Sigmoid colon (tissue), 6 donors: ENCODE measurements at regions not wholly inside any gene's neighbourhood (a gene's known extent, or its start where the extent isn't known, plus 50 kb on each side); places are given as distances from the start of the nearest gene placed in this dataset.

Experiments
- DNase-seq: peaks from one replicate; pipeline ENCODE4 v3.0.0-alpha.2; 2019
- H3K27ac ChIP-seq, 4 donors: fragments of 200-600 bp; sonication (generic); one replicate each; pipeline ENCODE4 v1.5.1; 2016 to 2019; ENCODE audit warnings: mild to moderate bottlenecking in 1 of 4
- H3K27me3 ChIP-seq, 3 donors: fragments of 200-600 bp; sonication (generic); one replicate each; pipeline ENCODE4 v1.5.1; 2019; ENCODE audit warnings: mild to moderate bottlenecking in 1 of 3
- H3K36me3 ChIP-seq, 4 donors: fragments of 200-600 bp; sonication (generic); one replicate each; pipeline ENCODE4 v1.5.1; 2016 to 2019
- H3K4me1 ChIP-seq, 4 donors: fragments of 200-600 bp; sonication (generic); one replicate each; pipeline ENCODE4 v1.5.1; 2017 to 2019
- H3K4me3 ChIP-seq, 4 donors: fragments of 200-600 bp; sonication (generic); one replicate each; pipeline ENCODE4 v1.5.1; 2017 to 2019; ENCODE audit warnings: mild to moderate bottlenecking in 2 of 4, moderate library complexity in 1 of 4
- H3K9me3 ChIP-seq, 4 donors: fragments of 200-600 bp in 3 of 4; sonication (generic) in 3 of 4; one replicate each; pipeline versions ENCODE4 v1.5.1 to v1.6.1; 2013 to 2019
- EP300 ChIP-seq, 4 donors: sonication (generic); formaldehyde crosslinking; IDR thresholded peaks; one replicate each; pipeline ENCODE4 v1.6.1; 2017; ENCODE audit warnings: antibody characterized with exemption in 4 of 4
- POLR2A ChIP-seq, 2 donors: fragments of 450-650 bp; IDR thresholded peaks; one replicate each; pipeline ENCODE4 v1.6.1; 2016; ENCODE audit warnings: antibody characterized with exemption in 2 of 2, mild to moderate bottlenecking in 2 of 2, moderate library complexity in 2 of 2
- POLR2AphosphoS5 ChIP-seq, 4 donors: sonication (generic); formaldehyde crosslinking; IDR thresholded peaks; one replicate each; pipeline ENCODE4 v1.6.1; 2017; ENCODE audit warnings: antibody characterized with exemption in 4 of 4
- WGBS, 2 donors: extraction: QIAGEN DNeasy Blood & Tissue Kit; methylation state at CpG; one replicate each; pipeline ENCODE4 v1.1.7; 2013; 5-methylcytosine and 5-hydroxymethylcytosine counted together
- intact Hi-C: fragments of 100-400 bp; cut with DNase I; formaldehyde crosslinking; loops from one replicate; pipeline ENCODE4 v1.15.1; 2023
- TF ChIP-seq, protein P1 (sequence below), 4 experiments: fragments of 450-650 bp in 3 of 4; fragments of 200-600 bp in 1 of 4; IDR thresholded peaks; one replicate each; pipeline ENCODE4 v1.5.1; 2016 to 2019; ENCODE audit warnings: antibody characterized with exemption in 4 of 4, mild to moderate bottlenecking in 3 of 4, moderate library complexity in 2 of 4
- donor health status: healthy with polysubstance abuse.
- donor health status: healthy.

DNA sequence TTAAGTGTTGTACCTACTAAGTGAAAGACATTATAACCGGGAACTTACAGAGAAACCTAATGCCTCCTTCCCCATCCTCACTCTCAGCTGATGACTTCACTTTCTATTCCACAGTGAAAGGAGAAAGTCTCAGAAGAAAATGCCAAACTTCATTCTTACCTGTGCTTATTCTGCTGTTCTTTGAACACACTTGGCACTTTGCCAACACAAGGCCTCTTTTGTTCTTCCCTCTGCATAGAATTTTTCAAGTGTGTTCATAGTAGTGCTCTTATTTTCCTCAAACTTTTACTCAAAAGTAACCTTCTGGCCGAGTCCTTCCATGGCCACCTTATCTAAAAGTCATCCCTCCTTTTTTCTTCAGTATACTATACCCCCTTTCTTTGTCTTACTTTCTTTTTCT lies 59.4 kb upstream of the ETV1 start:
- intact Hi-C loops = no loop called here
- DNase-seq = no peak
- Histone ChIP-seq H3K9me3 (no peaks in the 10 kb centered on the region), H3K36me3 (no peaks in the 10 kb centered on the region), H3K27ac (no peak overlapping the region), H3K27me3 (no peaks in the 10 kb centered on the region), H3K4me1 (no peaks in the 10 kb centered on the region), H3K4me3 (no peak overlapping the region)
- TF ChIP-seq, protein P1, sequence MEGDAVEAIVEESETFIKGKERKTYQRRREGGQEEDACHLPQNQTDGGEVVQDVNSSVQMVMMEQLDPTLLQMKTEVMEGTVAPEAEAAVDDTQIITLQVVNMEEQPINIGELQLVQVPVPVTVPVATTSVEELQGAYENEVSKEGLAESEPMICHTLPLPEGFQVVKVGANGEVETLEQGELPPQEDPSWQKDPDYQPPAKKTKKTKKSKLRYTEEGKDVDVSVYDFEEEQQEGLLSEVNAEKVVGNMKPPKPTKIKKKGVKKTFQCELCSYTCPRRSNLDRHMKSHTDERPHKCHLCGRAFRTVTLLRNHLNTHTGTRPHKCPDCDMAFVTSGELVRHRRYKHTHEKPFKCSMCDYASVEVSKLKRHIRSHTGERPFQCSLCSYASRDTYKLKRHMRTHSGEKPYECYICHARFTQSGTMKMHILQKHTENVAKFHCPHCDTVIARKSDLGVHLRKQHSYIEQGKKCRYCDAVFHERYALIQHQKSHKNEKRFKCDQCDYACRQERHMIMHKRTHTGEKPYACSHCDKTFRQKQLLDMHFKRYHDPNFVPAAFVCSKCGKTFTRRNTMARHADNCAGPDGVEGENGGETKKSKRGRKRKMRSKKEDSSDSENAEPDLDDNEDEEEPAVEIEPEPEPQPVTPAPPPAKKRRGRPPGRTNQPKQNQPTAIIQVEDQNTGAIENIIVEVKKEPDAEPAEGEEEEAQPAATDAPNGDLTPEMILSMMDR (IDR thresholded peaks at IDR 0.05) = no peak
- TF ChIP-seq EP300 (IDR thresholded peaks at IDR 0.05) (no peak), POLR2AphosphoS5 (IDR thresholded peaks at IDR 0.05) (no peak), POLR2A (IDR thresholded peaks at IDR 0.05) (no peak)
- WGBS, 2 donors = 73 to 90% methylated on average over 2 of the region's 2 CpGs

DNA sequence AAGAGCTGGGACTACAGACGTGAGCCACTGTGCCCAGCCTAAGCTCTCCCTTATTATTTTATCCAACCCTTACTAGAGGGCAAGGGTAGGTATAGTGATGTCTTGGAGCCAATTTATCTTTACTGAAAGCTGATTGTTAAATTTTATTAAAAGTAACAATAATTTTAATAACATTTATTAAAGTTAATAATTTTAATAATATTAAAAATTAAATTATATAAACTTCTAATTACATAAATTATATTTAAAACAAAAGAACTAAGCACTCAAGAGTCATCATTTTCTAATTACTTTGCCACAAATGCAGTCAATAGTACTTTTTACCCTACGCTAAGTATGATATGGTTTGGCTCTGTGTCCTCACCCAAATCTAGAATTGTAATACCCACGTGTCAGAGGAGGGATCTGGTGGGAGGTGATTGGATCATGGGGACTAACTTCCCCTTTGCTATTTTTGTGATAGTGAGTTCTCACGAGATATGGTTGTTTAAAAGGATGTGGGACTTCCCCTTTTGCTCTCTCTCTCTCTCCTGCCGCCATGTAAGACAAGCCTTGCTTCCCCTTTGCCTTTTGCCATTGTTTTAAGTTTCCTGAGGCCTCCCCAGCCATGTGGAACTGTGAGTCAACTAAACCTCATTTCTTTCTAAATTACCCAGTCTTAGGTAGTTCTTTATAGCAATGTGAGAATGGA lies 58.4 kb upstream of the ETV1 start:
- Histone ChIP-seq H3K4me1 (no peaks in the 10 kb centered on the region), H3K27ac (no peak overlapping the region), H3K4me3 (no peak overlapping the region), H3K9me3 (no peaks in the 10 kb centered on the region), H3K27me3 (no peaks in the 10 kb centered on the region), H3K36me3 (no peaks in the 10 kb centered on the region)
- intact Hi-C loops = no loop called here
- no peak for DNase-seq
- 58 to 85% methylated on average over 5 of the region's 5 CpGs for WGBS, 2 donors
- TF ChIP-seq, protein P1 (IDR thresholded peaks at IDR 0.05) = no peak
- TF ChIP-seq POLR2A (IDR thresholded peaks at IDR 0.05) = no peak
- no peak for TF ChIP-seq EP300 (IDR thresholded peaks at IDR 0.05)
- TF ChIP-seq POLR2AphosphoS5 (IDR thresholded peaks at IDR 0.05) = no peak

DNA sequence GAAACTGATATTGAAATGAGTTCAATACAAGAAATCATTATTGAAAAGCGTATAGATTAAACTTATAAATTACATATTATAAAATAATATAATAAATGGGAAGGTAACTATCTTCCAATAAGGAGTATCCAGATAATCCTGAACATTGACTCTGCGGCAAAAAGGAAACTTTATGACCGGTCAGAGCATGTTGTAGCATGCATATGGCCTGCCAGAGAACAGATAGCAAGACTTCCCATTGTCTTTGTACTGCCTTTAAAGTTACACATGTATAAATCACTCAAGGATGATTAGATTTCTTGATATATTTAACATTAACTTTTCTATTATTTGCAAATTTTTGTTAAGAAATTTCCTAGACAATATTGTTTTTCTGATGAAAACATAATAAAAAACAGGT lies 56.2 kb upstream of the ETV1 start:
- H3K9me3 ChIP-seq = no peaks in the 10 kb centered on the region
- WGBS, 2 donors = 94 to 98% methylated on average over 3 of the region's 3 CpGs
- H3K27me3 ChIP-seq = no peaks in the 10 kb centered on the region
- no peak overlapping the region for H3K27ac ChIP-seq
- H3K36me3 ChIP-seq = no peaks in the 10 kb centered on the region
- TF ChIP-seq, protein P1 (IDR thresholded peaks at IDR 0.05) = no peak
- TF ChIP-seq POLR2AphosphoS5 (IDR thresholded peaks at IDR 0.05) (no peak), EP300 (IDR thresholded peaks at IDR 0.05) (no peak), POLR2A (IDR thresholded peaks at IDR 0.05) (no peak)
- DNase-seq = no peak
- intact Hi-C loops = no loop called here
- no peak overlapping the region for H3K4me3 ChIP-seq
- no peaks in the 10 kb centered on the region for H3K4me1 ChIP-seq

DNA sequence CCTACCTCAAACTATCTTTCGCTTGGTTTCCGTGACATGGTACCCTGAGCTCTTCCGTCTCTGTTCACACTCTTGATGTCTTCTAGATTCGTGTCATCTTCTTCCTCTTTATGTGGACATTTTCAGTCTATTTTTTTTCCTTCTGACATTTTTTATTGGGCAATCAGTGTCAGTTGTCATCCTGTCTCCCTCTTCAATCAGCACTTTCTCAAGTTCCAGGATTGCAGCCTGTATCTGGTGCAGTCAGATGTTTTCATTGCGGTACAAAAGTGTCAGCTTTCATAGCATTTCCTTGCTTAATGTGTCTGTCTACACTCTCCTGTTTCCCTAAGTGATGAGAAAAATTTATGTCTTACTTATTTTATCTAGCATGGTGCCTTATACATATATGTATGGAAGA lies 51.1 kb upstream of the ETV1 start:
- TF ChIP-seq POLR2AphosphoS5 (IDR thresholded peaks at IDR 0.05) (no peak), POLR2A (IDR thresholded peaks at IDR 0.05) (no peak), EP300 (IDR thresholded peaks at IDR 0.05) (no peak)
- TF ChIP-seq, protein P1 (IDR thresholded peaks at IDR 0.05) = no peak
- no peaks in the 10 kb centered on the region for H3K9me3 ChIP-seq
- no peak overlapping the region for H3K27ac ChIP-seq
- H3K4me1 ChIP-seq = no peaks in the 10 kb centered on the region
- no peak overlapping the region for H3K4me3 ChIP-seq
- no peaks in the 10 kb centered on the region for H3K36me3 ChIP-seq
- WGBS, 2 donors = 95 to 96% methylated on average over 5 of the region's 5 CpGs
- intact Hi-C loops = no loop called here
- no peaks in the 10 kb centered on the region for H3K27me3 ChIP-seq
- DNase-seq = no peak
